Caco-2 (cell line): ENCODE measurements at regions not wholly inside any gene's neighbourhood (a gene's known extent, or its start where the extent isn't known, plus 50 kb on each side); places are given as distances from the start of the nearest gene placed in this dataset.

Experiments used
- BruUV-seq: library from RNA; stranded (reverse); fragments of 400-500 nt; replicated peaks from 2 replicates; lab custom pipeline; 2021; lab: Mats Ljungman, UMichigan
- CTCF ChIA-PET: fragments of 300-600 bp; sonication (Branson Sonifier 250); formaldehyde crosslinking; loops from one replicate; lab custom pipeline; 2022; ENCODE audit warnings: antibody characterized with exemption; lab: Charles Lee
- POLR2A ChIA-PET: fragments of 300-600 bp; sonication (Branson Sonifier 250); formaldehyde crosslinking; loops from one replicate; lab custom pipeline; 2022; ENCODE audit warnings: antibody characterized with exemption; lab: Charles Lee
- DNase-seq, 2 experiments: peaks; one replicate each; pipeline versions ENCODE4 v3.0.0 to v3.0.0-alpha.2; 2020 to 2022
- H3K27me3 ChIP-seq: replicated peaks from 2 replicates; pipeline ENCODE4 v1.6.0; 2011; ENCODE audit warnings: low read length; ENCODE audit not compliant: control insufficient read depth, insufficient read depth
- H3K36me3 ChIP-seq: 2 replicates; pipeline ENCODE4 v1.5.1; 2011; ENCODE audit warnings: low read length; ENCODE audit not compliant: control insufficient read depth, insufficient read depth
- H3K4me1 ChIP-seq: fragments of 250-450 bp; sonication (Bioruptor Pico); 2 replicates; pipeline ENCODE4 v1.5.1; 2020; ENCODE audit warnings: mild to moderate bottlenecking
- H3K4me3 ChIP-seq: 2 replicates; pipeline ENCODE4 v1.5.1; 2011; ENCODE audit warnings: low read depth, mild to moderate bottlenecking, control low read depth, low read length
- H3K9me3 ChIP-seq: fragments of 250-450 bp; sonication (Bioruptor Pico); 2 replicates; pipeline ENCODE4 v1.5.1; 2020; ENCODE audit warnings: mild to moderate bottlenecking, moderate library complexity
- H3K27ac Mint-ChIP-seq: one replicate; pipeline ENCODE4 v1.8.0; 2022; ENCODE audit warnings: mixed read lengths; ENCODE audit not compliant: unreplicated experiment
- H3K27me3 Mint-ChIP-seq: one replicate; pipeline ENCODE4 v1.8.0; 2022; ENCODE audit warnings: mixed read lengths; ENCODE audit not compliant: insufficient read depth, unreplicated experiment
- H3K36me3 Mint-ChIP-seq: one replicate; pipeline ENCODE4 v1.8.0; 2022; ENCODE audit warnings: mild to moderate bottlenecking, mixed read lengths; ENCODE audit not compliant: insufficient read depth, unreplicated experiment
- H3K4me1 Mint-ChIP-seq: one replicate; pipeline ENCODE4 v1.8.0; 2022; ENCODE audit warnings: low read depth, mixed read lengths; ENCODE audit not compliant: unreplicated experiment
- H3K4me3 Mint-ChIP-seq: one replicate; pipeline ENCODE4 v1.8.0; 2022; ENCODE audit warnings: mild to moderate bottlenecking, moderate library complexity, mixed read lengths; ENCODE audit not compliant: unreplicated experiment
- H3K9me3 Mint-ChIP-seq: one replicate; pipeline ENCODE4 v1.8.0; 2022; ENCODE audit warnings: mixed read lengths; ENCODE audit not compliant: unreplicated experiment
- intact Hi-C: fragments of 100-400 bp; cut with micrococcal nuclease; formaldehyde crosslinking; loops from one replicate; pipeline ENCODE4 v1.10.0; 2022; ENCODE audit not compliant: unreplicated experiment
- TF ChIP-seq, protein P1 (sequence below), 2 experiments: fragments of 200-600 bp in 1 of 2; IDR thresholded peaks; 1 replicate in 1 of 2; 2 replicates in 1 of 2; pipeline versions ENCODE4 v1.5.1 to v1.8.0; 2011 to 2022; ENCODE audit warnings: antibody characterized with exemption in 1 of 2, control low read depth in 1 of 2, inconsistent platforms in 1 of 2, low read depth in 1 of 2, low read length in 1 of 2, mild to moderate bottlenecking in 1 of 2, moderate library complexity in 1 of 2; ENCODE audit not compliant: insufficient read depth in 1 of 2, severe bottlenecking in 1 of 2, unreplicated experiment in 1 of 2

DNA sequence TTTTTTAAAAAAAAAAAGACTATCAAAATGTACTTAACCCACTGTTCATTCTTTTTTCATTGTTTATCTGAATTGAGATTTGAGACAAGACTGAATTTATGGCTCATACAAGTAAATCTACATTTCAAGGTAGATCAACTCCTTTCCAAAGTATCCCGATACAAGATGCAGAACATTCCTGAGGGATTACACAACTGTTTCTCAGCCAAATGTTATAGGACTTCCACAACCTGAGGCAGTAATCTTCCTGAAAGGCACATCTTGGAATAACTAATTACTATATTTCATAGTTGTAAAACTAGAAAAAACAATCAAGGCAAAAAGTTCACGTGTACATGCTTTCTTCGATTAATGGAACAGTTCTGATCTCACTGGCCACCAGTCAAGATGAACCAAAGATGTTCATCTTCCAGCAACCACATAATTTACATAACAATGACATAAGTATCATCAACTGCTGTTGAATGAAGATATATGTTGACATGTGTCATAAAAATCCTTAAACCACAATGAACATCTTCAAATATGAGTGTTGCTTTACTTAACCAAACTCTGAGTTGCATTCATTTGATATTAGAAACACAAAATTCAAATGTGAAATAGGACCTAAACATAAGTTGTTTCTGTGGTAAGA, 225.2 kb upstream of the DKK2 start:
- no peaks in the 10 kb centered on the region for H3K27me3 Mint-ChIP-seq
- ChIA-PET CTCF (no interaction called here), POLR2A (no interaction called here)
- H3K36me3 Mint-ChIP-seq: no peaks in the 10 kb centered on the region
- H3K4me3 ChIP-seq: no peak overlapping the region
- BruUV-seq: no TSS peak
- H3K4me1 Mint-ChIP-seq: peaks cover 4% of the 10 kb centered on the region
- TF ChIP-seq, protein P1, sequence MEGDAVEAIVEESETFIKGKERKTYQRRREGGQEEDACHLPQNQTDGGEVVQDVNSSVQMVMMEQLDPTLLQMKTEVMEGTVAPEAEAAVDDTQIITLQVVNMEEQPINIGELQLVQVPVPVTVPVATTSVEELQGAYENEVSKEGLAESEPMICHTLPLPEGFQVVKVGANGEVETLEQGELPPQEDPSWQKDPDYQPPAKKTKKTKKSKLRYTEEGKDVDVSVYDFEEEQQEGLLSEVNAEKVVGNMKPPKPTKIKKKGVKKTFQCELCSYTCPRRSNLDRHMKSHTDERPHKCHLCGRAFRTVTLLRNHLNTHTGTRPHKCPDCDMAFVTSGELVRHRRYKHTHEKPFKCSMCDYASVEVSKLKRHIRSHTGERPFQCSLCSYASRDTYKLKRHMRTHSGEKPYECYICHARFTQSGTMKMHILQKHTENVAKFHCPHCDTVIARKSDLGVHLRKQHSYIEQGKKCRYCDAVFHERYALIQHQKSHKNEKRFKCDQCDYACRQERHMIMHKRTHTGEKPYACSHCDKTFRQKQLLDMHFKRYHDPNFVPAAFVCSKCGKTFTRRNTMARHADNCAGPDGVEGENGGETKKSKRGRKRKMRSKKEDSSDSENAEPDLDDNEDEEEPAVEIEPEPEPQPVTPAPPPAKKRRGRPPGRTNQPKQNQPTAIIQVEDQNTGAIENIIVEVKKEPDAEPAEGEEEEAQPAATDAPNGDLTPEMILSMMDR (IDR thresholded peaks at IDR 0.05; ENCODE audit: insufficient read depth in 1 of 2, low read depth in 1 of 2, low read length in 1 of 2, severe bottlenecking in 1 of 2, unreplicated experiment in 1 of 2): no peak
- no peaks in the 10 kb centered on the region for H3K27me3 ChIP-seq
- no peak overlapping the region for H3K27ac Mint-ChIP-seq
- intact Hi-C loops: no loop called here
- DNase-seq: no peak
- H3K9me3 Mint-ChIP-seq: no peaks in the 10 kb centered on the region
- no peak overlapping the region for H3K4me3 Mint-ChIP-seq
- no peaks in the 10 kb centered on the region for H3K9me3 ChIP-seq
- no peaks in the 10 kb centered on the region for H3K36me3 ChIP-seq
- H3K4me1 ChIP-seq: no peaks in the 10 kb centered on the region

DNA sequence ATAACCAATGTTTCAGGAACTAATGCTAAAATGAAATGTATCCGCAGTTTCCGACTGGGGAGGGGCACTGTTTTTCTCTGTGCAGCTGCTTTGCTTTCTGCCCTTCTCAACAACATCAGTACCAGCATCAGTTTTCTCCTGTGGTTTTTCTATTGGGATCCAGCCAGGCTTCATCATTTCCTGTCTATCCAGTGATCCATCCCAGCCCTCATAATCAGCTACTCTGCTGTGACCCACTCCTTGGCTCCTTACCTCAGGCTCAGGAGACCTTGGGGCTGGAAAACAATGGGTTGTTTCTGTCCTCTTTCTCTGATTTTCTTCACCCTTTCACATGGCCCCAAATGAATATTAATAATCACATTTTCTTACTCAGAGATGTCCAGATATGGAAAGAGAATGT, 222.2 kb upstream of the DKK2 start:
- Histone ChIP-seq H3K4me1 (no peaks in the 10 kb centered on the region), H3K36me3 (no peaks in the 10 kb centered on the region), H3K9me3 (no peaks in the 10 kb centered on the region), H3K4me3 (no peak overlapping the region), H3K27me3 (no peaks in the 10 kb centered on the region)
- TF ChIP-seq, protein P1 (IDR thresholded peaks at IDR 0.05; ENCODE audit: insufficient read depth in 1 of 2, low read depth in 1 of 2, low read length in 1 of 2, severe bottlenecking in 1 of 2, unreplicated experiment in 1 of 2): no peak
- DNase-seq: no peak
- BruUV-seq: no TSS peak
- ChIA-PET POLR2A (no interaction called here), CTCF (no interaction called here)
- no peaks in the 10 kb centered on the region for H3K4me1 Mint-ChIP-seq
- no peak overlapping the region for H3K27ac Mint-ChIP-seq
- H3K36me3 Mint-ChIP-seq: no peaks in the 10 kb centered on the region
- H3K27me3 Mint-ChIP-seq: peaks cover 4% of the 10 kb centered on the region
- H3K4me3 Mint-ChIP-seq: no peak overlapping the region
- no peaks in the 10 kb centered on the region for H3K9me3 Mint-ChIP-seq
- intact Hi-C loops: no loop called here

DNA sequence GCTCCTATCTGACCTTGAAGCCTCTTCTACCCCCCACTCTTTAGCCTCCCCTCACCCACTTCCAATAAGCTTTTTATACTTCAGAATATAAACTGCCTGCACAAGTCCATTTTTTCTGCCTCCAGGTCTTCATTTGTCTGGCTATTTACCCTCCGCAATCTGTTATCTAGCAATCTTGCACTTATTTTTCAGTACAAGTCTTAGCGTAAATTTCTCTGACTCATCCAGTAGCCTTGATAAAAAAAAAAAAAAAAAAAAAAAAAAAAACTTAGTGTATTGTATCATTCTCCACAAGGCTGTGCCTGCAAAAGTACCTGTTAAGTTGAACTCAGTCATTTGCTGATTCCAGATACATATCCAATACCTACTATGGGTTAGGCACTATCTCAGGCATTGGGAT, 219.5 kb upstream of the DKK2 start:
- Histone ChIP-seq H3K4me3 (no peak overlapping the region), H3K27me3 (no peaks in the 10 kb centered on the region), H3K4me1 (0 out of 2 replicates have a peak, but pooled peaks cover 3% of the 10 kb centered on the region), H3K9me3 (no peaks in the 10 kb centered on the region), H3K36me3 (no peaks in the 10 kb centered on the region)
- Mint-ChIP-seq H3K36me3 (no peaks in the 10 kb centered on the region), H3K4me1 (no peaks in the 10 kb centered on the region), H3K27me3 (peaks cover 4% of the 10 kb centered on the region), H3K27ac (no peak overlapping the region), H3K4me3 (no peak overlapping the region), H3K9me3 (no peaks in the 10 kb centered on the region)
- BruUV-seq: no TSS peak
- POLR2A ChIA-PET: no interaction called here
- CTCF ChIA-PET: no interaction called here
- TF ChIP-seq, protein P1 (IDR thresholded peaks at IDR 0.05; ENCODE audit: insufficient read depth in 1 of 2, low read depth in 1 of 2, low read length in 1 of 2, severe bottlenecking in 1 of 2, unreplicated experiment in 1 of 2): no peak
- no peak for DNase-seq
- intact Hi-C loops: no loop called here
